Immature natural killer cell (primary cell): ENCODE measurements at regions not wholly inside any gene's neighbourhood (a gene's known extent, or its start where the extent isn't known, plus 50 kb on each side); places are given as distances from the start of the nearest gene placed in this dataset.

ENCODE experiments used
- DNase-seq, 3 donors: peaks; one replicate each; pipeline ENCODE4 v3.0.0; 2022; ENCODE audit warnings: mixed read lengths in 1 of 3
- H3K27ac Mint-ChIP-seq, 6 donors: one replicate each; pipeline ENCODE4 v1.8.0; 2020; ENCODE audit warnings: mixed read lengths in 6 of 6, mild to moderate bottlenecking in 5 of 6, inconsistent platforms in 4 of 6, moderate library complexity in 3 of 6
- H3K27me3 Mint-ChIP-seq, 3 donors: one replicate each; pipeline ENCODE4 v1.8.0; 2020 to 2021; ENCODE audit warnings: low read depth in 3 of 3, mild to moderate bottlenecking in 3 of 3, mixed read lengths in 3 of 3, moderate library complexity in 3 of 3, inconsistent platforms in 1 of 3
- H3K36me3 Mint-ChIP-seq, 3 donors: one replicate each; pipeline ENCODE4 v1.8.0; 2020; ENCODE audit warnings: mixed read lengths in 3 of 3, inconsistent platforms in 2 of 3, mild to moderate bottlenecking in 2 of 3
- H3K4me1 Mint-ChIP-seq, 2 donors: one replicate each; pipeline ENCODE4 v1.8.0; 2020; ENCODE audit warnings: inconsistent platforms in 2 of 2, mild to moderate bottlenecking in 2 of 2, mixed read lengths in 2 of 2, moderate library complexity in 1 of 2
- H3K4me3 Mint-ChIP-seq, 5 donors: one replicate each; pipeline ENCODE4 v1.8.0; 2020; ENCODE audit warnings: mild to moderate bottlenecking in 5 of 5, mixed read lengths in 5 of 5, inconsistent platforms in 3 of 5, moderate library complexity in 3 of 5
- H3K9me3 Mint-ChIP-seq, 6 donors: one replicate each; pipeline ENCODE4 v1.8.0; 2020; ENCODE audit warnings: mild to moderate bottlenecking in 6 of 6, mixed read lengths in 6 of 6, inconsistent platforms in 4 of 6, moderate library complexity in 3 of 6

DNA sequence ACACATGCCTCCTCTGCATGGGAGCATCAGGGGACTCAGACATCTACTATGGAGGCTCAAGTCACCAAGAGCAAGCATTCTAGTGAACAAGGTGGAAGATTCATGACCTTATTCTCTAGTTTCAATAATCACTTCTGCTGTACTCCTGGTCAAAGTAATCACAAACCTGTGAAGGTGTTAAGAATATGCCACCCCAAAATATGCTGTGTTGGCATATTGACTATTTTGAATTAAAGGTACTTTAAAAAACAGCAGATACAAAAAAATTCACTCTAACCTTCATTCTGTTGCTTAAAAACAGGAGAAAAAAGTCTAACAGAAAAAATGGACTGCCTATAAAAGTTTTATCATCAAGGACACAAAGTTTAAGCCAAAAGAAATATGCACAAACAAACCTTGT is 607.8 kb upstream of the TYRP1 start:
- no peak overlapping the region for H3K4me3 Mint-ChIP-seq

DNA sequence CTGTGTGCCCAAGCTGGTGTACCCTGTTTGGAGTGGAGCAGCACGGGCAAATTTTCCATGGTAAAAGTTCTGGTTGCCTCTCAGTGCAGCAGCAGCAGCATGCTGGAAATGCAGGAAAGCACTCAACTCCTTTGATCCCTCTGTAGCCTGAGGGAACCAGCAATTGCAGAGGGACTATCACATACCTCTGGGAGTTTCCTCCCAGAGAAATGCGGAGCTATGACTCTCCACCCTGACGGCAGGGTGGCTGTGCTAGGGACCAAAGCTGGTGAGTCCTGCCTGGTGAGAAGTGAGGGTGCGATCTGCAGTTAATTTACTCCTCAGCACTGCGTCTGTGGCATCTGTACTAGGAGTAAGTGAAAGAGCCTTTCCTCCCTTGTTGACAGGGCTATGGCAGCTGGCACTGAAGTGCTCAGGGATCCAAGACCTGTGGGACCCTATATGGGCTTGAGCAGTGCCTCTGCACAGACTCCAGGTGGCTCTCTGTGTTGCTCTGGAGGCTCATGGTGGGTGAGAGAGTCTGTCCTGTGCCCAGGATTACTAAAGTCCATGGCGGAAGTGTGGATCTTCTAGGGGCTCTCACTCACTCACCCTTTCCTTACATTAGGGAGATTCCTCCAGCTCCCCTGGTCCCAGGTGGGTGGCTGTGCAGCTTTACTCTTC is 601.2 kb upstream of the TYRP1 start:
- H3K27me3 Mint-ChIP-seq = no peaks in the 10 kb centered on the region
- DNase-seq = no peak
- no peaks in the 10 kb centered on the region for H3K4me1 Mint-ChIP-seq
- H3K27ac Mint-ChIP-seq = no peak overlapping the region
- peaks cover 0 to 3% (median 0%) of the 10 kb centered on the region in 3 donors for H3K36me3 Mint-ChIP-seq
- peaks cover 18 to 82% (median 53%) of the 10 kb centered on the region in 6 donors for H3K9me3 Mint-ChIP-seq
- H3K4me3 Mint-ChIP-seq = no peak overlapping the region

More for the DNA sequence above, 607.8 kb upstream of the TYRP1 start:
- no peaks in the 10 kb centered on the region for H3K27me3 Mint-ChIP-seq
- no peak for DNase-seq
- H3K36me3 Mint-ChIP-seq = no peaks in the 10 kb centered on the region
- H3K4me1 Mint-ChIP-seq = no peaks in the 10 kb centered on the region
- H3K9me3 Mint-ChIP-seq = peaks cover 28 to 75% (median 43%) of the 10 kb centered on the region in 6 donors
- no peak overlapping the region for H3K27ac Mint-ChIP-seq

DNA sequence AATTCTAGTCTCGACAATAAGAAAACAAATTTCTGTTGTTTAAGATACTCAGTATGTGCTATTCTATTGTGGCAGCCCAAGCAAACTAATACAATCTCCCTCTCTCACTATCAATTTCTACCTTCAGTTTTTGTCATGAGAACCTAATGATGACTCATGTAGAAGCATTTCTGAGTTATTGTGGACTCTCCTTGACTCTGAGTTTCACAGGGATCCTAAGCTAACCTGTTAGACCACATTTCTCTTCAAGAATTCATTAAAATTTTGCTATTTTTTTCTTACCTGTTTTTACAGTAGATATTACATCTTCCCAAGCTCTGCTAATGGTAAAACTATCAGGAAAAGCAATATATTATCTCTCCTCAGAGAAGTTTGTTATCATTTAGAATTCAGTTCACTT is 599.1 kb upstream of the TYRP1 start:
- Mint-ChIP-seq H3K4me1 (no peaks in the 10 kb centered on the region), H3K9me3 (peaks cover 17 to 74% (median 43%) of the 10 kb centered on the region in 6 donors), H3K36me3 (peaks cover 0 to 3% (median 0%) of the 10 kb centered on the region in 3 donors), H3K27me3 (no peaks in the 10 kb centered on the region), H3K4me3 (no peak overlapping the region), H3K27ac (no peak overlapping the region)
- no peak for DNase-seq

DNA sequence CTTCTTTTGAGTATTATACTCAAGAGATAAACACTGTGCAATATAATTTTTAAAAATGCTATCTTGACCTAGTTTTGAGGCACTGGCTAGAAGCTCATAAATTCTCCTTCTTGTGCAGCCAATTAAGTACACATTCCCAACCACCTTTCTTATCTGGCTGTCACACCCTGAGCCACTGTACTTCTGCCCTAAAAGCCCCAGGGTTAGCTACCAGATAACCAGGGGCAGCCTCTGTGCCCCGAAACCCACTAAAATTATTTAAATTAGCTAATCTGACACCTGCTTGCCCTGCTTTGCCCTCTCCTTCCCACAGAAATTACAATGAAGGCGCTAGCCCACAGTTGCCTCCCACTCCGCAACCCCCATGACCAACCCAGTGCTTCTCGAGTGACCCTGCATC is 597.3 kb upstream of the TYRP1 start:
- H3K27ac Mint-ChIP-seq = no peak overlapping the region
- H3K4me1 Mint-ChIP-seq = no peaks in the 10 kb centered on the region
- peaks cover 0 to 3% (median 0%) of the 10 kb centered on the region in 3 donors for H3K36me3 Mint-ChIP-seq
- no peak overlapping the region for H3K4me3 Mint-ChIP-seq
- H3K27me3 Mint-ChIP-seq = no peaks in the 10 kb centered on the region
- peaks cover 11 to 68% (median 41%) of the 10 kb centered on the region in 6 donors for H3K9me3 Mint-ChIP-seq
- DNase-seq = no peak

DNA sequence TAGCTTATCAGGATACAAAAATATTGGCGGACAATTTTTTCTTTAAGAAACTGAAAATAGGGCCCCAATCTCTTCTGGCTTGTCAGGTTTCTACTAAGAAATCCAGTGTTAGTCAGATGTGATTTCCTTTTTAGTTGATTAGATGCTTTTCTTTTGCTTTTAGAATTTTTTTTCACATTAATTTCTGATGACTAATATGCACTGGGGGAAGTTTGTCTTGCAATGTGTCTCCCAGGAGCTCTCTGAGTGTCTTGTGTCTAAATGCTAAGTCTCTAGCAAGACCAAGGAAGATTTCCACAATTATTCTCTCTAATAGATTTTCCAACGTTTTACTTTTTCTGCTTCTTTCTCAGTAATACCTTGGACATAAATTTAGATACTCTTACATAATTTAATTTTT is 559.8 kb upstream of the TYRP1 start:
- no peak overlapping the region for H3K4me3 Mint-ChIP-seq
- peaks cover 0 to 4% (median 0%) of the 10 kb centered on the region in 3 donors for H3K36me3 Mint-ChIP-seq
- no peak for DNase-seq
- peaks cover 6 to 58% (median 47%) of the 10 kb centered on the region in 6 donors for H3K9me3 Mint-ChIP-seq
- no peaks in the 10 kb centered on the region for H3K27me3 Mint-ChIP-seq
- no peaks in the 10 kb centered on the region for H3K4me1 Mint-ChIP-seq
- no peak overlapping the region for H3K27ac Mint-ChIP-seq

DNA sequence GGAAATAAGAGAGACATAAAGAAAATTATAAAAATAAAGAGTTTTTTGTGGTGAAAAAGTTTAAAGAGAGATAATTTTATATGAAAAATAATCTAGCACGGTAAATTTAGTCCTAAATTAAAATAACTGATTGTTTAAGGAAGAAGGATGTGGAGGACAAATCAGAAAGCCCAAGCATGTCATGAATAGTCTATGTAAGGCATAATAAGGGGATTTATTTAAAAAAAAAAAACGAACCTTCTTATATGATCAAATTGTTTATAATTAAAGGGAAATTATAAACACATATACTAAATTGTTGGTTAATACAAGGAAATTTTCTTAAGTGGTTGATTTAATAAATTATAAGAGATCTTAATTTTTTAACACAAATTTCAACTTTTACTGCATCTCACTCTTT is 551.8 kb upstream of the TYRP1 start:
- Mint-ChIP-seq H3K27me3 (no peaks in the 10 kb centered on the region), H3K4me1 (no peaks in the 10 kb centered on the region), H3K4me3 (no peak overlapping the region), H3K36me3 (peaks cover 0 to 3% (median 3%) of the 10 kb centered on the region in 3 donors), H3K27ac (no peak overlapping the region), H3K9me3 (peaks cover 3 to 54% (median 32%) of the 10 kb centered on the region in 6 donors)
- DNase-seq = no peak

DNA sequence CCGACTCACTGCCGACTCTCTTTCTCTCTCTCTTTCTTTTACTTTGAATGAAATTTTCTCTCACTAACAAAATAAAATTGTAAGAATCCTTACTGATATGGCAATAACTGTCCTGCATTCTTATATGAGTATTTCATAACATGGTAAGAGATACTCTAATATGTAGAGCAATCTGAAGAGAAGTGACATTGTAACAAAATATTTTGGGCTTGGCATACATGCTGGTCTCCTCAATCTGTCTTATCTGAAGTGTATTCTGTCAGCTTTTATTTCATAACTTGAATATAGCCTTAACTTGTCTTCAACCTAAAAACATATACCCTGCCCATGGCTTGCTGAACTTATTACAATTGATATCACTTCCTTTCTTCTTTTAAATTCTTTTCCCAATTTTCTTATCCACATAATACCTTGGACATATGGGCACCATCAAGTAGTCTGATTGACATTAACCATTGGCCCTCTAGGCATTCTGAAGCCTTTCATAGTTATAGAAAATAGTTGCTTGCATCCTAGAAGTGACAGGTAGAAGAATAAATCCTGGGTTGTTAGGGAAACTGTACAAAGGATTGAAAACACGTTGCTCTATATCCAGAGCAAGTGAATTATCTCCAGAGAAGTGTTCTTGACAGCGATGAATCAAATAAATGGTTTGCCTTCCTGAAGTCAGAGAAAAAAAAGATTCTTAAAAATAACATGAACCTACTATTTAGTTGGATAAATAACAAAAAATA is 537.6 kb upstream of the TYRP1 start:
- Mint-ChIP-seq H3K4me1 (no peaks in the 10 kb centered on the region), H3K36me3 (no peaks in the 10 kb centered on the region), H3K9me3 (peaks cover 10 to 38% (median 20%) of the 10 kb centered on the region in 6 donors), H3K27ac (no peak overlapping the region), H3K27me3 (no peaks in the 10 kb centered on the region), H3K4me3 (no peak overlapping the region)
- DNase-seq = no peak

DNA sequence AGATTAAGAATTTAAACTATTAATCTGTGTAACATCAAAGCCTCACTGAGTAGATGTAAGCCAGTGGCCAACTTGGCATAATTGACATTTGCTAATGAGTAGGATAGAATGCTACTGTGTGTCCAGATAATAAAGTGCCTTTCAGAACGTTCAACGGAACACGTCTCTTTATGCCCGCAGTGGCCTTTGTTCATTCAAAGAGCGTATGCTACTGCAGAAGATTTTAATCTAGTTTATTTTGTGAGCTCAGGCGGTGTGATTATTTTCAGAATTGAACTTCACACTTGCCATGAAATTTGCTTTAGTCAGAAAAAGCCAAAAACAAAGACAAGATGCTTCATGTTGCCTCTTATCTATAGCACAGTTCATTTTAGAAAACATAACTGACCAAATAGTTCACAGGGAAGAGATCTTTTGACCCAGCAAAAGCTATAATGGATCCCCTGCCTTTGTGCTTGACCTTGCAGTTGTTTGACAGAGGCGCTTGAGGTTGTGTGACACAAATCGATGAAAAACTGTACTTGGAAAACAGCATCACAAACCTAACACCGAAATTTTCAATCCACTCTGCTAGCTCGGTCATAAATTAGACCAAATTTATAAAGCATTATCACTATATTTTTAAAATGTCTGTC is 530.9 kb upstream of the TYRP1 start:
- Mint-ChIP-seq H3K36me3 (no peaks in the 10 kb centered on the region), H3K4me1 (no peaks in the 10 kb centered on the region), H3K4me3 (no peak overlapping the region), H3K27ac (no peak overlapping the region), H3K9me3 (peaks cover 4 to 39% (median 21%) of the 10 kb centered on the region in 6 donors), H3K27me3 (no peaks in the 10 kb centered on the region)
- DNase-seq = no peak

DNA sequence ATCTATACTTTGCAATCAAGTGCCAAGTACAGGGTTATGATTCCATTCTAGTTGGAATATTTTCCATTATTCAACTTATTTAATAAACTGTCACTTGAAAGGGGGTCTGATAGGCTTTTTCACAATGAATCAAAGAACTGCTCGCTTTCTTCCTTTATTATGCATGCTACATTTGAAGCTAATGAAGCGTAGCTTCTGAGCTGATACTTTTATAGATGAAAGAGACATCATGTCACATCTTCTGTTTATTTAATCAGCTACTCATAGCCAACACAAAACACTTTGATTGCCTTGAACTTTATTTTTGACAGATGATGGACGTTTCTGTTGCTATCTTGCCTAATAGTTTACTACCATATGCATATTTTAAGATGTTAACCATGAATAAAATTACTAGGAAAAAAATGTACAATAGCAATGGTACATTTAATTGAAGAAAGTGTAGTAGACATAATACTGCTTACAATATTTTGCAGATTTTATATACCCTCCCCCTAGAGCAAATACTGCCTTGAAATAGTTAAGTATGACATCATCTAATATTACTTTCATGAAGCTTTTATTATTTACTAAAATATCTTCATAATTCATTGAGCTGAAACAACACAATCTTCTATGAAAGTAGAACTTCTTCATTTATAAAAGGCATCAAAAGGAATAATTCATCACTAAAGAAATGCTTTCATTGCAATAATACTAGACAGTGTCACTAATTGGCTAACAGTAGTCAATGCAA is 529.3 kb upstream of the TYRP1 start:
- peaks cover 7 to 51% (median 22%) of the 10 kb centered on the region in 6 donors for H3K9me3 Mint-ChIP-seq
- no peak overlapping the region for H3K27ac Mint-ChIP-seq

DNA sequence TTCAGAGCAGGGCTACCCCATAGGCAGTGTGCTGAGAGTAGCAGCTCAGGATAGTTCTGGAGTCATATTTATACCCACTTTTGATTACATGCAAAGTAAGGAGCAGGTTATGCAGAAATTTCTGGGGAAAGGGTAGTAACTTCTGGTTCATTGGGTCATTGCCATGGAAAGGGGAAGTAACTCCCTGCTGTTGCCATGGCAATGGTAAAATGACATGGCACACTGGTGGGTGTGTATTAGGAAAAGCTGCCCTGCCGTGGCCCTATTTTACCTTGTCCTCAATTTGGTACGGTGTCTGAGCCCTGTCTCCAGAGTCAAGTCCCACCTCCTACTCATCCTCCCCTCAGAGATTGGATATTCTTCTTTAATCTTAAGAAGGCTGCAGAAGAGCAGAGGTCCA is 526.7 kb upstream of the TYRP1 start:
- DNase-seq = no peak
- Mint-ChIP-seq H3K27me3 (no peaks in the 10 kb centered on the region), H3K9me3 (peaks cover 3 to 45% (median 21%) of the 10 kb centered on the region in 6 donors), H3K4me1 (no peaks in the 10 kb centered on the region), H3K4me3 (no peak overlapping the region), H3K27ac (no peak overlapping the region), H3K36me3 (no peaks in the 10 kb centered on the region)

More for the DNA sequence above, 529.3 kb upstream of the TYRP1 start:
- H3K36me3 Mint-ChIP-seq = no peaks in the 10 kb centered on the region
- no peak for DNase-seq
- H3K4me1 Mint-ChIP-seq = no peaks in the 10 kb centered on the region
- H3K4me3 Mint-ChIP-seq = no peak overlapping the region
- H3K27me3 Mint-ChIP-seq = no peaks in the 10 kb centered on the region

DNA sequence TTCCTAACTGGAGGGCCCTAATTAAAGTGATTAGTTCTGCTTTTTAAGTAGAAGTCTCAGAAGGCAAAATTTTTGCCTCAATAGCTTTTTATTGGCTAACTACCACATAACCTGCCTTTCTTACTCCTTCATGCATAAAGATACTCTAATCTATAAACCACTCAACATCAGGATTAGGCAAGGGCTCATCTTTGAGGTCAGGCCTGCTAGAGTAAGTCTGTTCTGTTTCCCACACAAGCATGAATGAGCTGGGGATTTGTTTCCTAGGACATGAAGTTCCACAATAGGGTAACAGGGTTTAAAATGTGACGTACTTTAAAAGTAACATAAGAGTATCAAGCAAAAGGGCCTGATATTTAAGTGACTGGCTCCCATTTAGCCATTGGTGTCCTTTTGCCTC is 522.7 kb upstream of the TYRP1 start:
- peaks cover 7 to 54% (median 34%) of the 10 kb centered on the region in 6 donors for H3K9me3 Mint-ChIP-seq
- no peak overlapping the region for H3K4me3 Mint-ChIP-seq

DNA sequence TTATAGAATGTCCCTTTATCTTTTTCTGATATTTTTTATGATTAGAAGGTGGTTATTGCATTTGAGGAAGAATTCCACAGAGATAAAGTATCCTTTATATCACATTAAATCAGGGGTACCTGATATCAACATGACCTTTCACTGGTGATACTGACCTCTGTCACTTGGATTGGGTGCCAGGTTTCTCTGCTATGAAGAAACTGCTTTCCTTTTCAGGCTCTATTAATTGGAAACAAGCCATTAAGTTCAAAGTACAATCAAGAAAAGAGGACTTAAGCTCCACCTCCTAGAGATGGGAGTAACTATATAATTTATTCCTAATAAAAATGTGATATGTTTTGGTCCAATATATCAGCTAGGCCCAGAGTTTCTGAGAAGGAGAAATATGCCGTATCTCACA is 514.6 kb upstream of the TYRP1 start:
- H3K4me1 Mint-ChIP-seq = no peaks in the 10 kb centered on the region
- peaks cover 0 to 3% (median 0%) of the 10 kb centered on the region in 3 donors for H3K36me3 Mint-ChIP-seq
- H3K4me3 Mint-ChIP-seq = no peak overlapping the region
- H3K27ac Mint-ChIP-seq = no peak overlapping the region
- H3K27me3 Mint-ChIP-seq = peaks cover 0 to 2% (median 2%) of the 10 kb centered on the region in 3 donors
- H3K9me3 Mint-ChIP-seq = peaks cover 11 to 52% (median 25%) of the 10 kb centered on the region in 6 donors
- DNase-seq = no peak

More for the DNA sequence above, 522.7 kb upstream of the TYRP1 start:
- Mint-ChIP-seq H3K27ac (no peak overlapping the region), H3K27me3 (no peaks in the 10 kb centered on the region), H3K36me3 (no peaks in the 10 kb centered on the region), H3K4me1 (no peaks in the 10 kb centered on the region)
- no peak for DNase-seq

DNA sequence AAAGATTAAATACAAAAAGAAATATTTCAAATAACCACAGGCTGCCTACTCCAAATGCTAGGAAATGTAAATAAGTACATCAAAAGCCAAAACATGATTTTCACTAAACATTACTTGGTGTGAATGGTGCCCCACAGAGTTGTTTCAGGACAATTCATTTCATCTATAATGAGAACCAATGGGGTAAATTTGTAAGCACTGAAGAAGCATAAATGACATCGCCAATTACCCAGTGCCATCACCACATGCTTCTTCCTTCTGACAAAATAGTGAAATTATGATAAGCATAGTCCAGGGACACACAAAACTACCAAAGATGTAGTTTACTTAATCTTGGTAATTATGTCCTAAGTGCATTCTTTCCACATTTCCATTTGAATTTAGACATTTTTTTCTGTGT is 510.4 kb upstream of the TYRP1 start:
- no peak for DNase-seq
- Mint-ChIP-seq H3K27ac (no peak overlapping the region), H3K4me3 (no peak overlapping the region), H3K27me3 (peaks cover 0 to 2% (median 0%) of the 10 kb centered on the region in 3 donors), H3K4me1 (no peaks in the 10 kb centered on the region), H3K36me3 (peaks cover 0 to 3% (median 0%) of the 10 kb centered on the region in 3 donors), H3K9me3 (peaks cover 17 to 51% (median 30%) of the 10 kb centered on the region in 6 donors)
